DLD1 (cell line): ENCODE measurements at regions not wholly inside any gene's neighbourhood (a gene's known extent, or its start where the extent isn't known, plus 50 kb on each side); places are given as distances from the start of the nearest gene placed in this dataset.
"Not testable (repeated sequence)": the region's sequence is repeated elsewhere in the genome, so short reads cannot be mapped to it uniquely, and the experiment has no call there.

ENCODE experiments used
- in situ Hi-C: cut with HindIII; loops from 2 replicates; pipeline ENCODE4 v1.10.0; 2017; ENCODE audit warnings: low sequenced_read_pairs

DNA sequence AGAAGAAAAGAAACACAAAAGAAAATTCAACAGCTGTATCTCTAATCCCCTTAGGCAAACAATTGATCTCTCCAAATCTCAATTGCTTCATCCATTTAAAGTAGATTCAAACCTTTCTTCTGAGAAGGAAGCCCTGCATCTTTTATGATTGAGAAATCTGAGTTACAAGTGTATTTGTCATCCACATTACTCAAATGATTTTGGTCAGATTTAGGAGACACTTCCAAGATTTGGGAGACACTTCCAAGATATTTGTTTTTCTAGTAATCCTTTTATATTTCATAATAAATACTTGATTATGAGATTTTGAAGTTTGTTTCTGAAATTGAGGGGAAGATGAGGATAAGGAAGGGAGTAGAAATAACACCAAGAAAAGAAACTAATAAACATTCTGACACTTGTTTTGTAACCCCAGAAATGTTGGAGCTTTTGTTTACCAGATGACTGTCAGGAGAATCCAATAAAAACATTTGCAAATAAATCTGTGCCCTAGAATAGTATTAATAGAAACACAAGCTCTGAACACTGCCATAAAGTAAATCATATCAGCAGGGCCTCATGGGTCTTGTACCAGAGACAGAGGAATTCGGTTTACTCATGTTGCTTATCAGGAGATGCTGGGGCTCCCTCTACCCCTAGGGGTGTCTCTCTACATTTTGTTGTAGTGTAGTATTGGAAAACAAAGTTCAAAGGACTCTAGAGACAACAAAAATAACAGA lies 314.3 kb upstream of the NT5E start:
- in situ Hi-C loops: no loop called here

DNA sequence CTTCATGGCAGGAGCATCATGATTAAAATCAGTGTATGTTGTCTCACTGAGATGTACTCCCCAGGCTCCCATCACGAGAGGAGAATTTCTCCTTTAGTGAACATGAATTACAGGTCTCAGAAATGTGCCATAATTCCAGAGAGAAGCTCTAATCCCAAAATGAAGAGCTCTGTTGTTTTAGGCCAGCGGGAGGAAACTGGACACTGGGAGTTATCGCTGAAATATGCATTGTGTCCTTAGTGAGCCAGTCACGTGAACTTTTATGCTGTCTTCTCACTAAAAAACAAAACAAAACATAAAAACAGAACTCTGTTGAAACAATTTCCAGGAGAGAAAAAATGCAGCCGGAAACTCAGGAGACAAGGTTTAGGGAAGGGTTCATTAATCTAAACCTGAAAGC lies 315.7 kb upstream of the NT5E start:
- in situ Hi-C loops: no loop called here

DNA sequence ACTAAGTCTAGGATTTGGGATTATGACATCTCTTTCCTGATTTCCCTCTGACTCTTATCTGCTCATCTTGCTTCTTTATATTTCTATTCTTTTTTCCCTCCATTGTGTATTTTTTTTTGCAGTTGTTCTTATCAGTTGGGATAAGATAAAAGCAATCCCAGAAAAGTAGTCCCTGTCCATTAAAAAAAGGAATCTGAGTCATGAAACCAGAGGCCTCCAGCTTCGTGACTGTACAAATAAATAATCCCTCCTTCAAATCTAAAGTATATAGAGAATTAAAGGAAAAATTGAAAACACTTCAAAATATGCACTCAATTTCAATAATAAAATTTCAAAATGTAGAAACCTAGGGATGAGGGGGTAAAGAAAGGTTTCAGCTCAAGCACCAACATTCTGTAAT lies 317.8 kb upstream of the NT5E start:
- in situ Hi-C loops: no loop called here

DNA sequence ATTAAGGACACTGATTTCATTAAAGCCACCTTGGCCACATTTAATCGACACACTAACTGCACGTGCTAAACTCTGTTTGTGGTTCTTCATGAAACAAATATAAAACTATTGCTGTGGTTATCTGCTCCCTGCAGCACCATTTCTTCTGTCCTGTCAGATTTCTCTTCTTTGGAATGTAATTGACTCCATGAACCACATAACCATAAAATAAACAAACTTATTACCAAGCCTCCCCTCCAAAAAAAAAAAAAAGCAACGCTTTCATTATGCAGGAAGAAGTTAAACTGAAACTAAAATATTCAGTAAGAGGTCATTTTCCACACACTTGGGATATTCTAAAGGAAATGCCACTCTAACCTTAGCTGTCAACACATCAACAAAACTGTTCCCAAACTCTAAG lies 319.1 kb upstream of the NT5E start:
- in situ Hi-C loops: no loop called here

DNA sequence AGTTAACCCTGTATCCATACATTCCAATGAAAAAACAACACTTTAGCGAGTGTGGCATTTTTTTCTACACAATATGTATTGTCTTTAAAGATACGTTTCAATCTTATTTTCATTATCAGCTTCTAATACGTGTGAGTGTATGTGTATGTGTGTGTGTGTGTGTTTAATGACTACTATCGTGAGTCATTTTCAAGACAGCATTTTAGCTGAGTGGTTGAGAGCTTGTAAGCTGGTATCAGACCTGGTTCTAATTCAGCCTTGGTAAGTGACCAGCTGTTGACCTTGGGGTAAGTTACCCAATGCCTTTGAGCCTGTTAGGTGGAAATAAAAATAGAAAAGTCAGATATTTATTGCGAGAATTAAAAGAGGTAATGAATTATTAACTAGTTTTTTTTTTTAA lies 320.0 kb upstream of the NT5E start:
- in situ Hi-C loops: no loop called here

- in situ Hi-C loops: no loop called here
Observed at GRCh38 chr6:85128781-85129180, 321.1 kb upstream of the NT5E start.

- in situ Hi-C loops: not testable (repeated sequence)
Observed at GRCh38 chr6:85128256-85128655, 321.6 kb upstream of the NT5E start.

DNA sequence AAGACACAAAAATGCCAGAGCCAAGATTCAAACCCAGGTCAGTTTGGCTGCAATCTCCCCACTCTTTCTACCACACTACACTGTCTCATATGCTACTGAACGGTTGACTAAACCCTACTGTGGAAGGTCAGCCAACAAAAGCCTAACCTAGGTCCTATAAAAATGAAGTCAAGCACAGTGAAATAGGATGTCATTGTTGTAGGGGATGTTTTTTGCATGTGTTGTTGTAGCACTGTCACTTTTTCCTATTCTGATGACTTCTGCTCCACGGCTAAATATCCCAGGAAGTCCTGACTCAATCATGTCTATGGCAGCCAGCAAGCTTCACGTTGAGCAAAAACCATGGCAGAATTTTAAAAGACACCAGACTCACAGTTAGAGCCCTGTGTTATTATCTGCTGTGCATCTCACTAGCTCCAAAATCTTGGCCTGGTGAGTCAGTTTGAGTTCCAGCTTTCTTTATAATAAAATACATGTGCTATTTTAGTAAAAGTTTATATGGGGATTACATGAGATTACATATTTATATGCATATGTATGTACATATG lies 322.1 kb upstream of the NT5E start:
- in situ Hi-C loops: no loop called here

DNA sequence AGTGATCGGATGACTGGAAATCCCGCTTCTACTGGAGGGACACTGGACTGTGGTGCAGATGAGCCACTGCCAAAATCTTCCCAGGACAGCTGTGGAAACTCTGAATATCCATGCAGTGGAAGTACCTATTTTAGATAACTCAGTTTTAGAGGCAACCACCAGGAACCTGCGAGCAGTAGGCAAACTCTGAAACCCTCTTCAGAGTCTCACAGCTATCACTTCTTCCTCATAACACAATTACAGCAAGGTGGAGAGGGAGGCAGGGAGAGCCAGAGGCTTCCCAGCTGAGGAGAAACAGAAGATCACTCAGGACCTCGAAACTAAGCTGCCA lies 322.8 kb upstream of the NT5E start:
- in situ Hi-C loops: no loop called here

DNA sequence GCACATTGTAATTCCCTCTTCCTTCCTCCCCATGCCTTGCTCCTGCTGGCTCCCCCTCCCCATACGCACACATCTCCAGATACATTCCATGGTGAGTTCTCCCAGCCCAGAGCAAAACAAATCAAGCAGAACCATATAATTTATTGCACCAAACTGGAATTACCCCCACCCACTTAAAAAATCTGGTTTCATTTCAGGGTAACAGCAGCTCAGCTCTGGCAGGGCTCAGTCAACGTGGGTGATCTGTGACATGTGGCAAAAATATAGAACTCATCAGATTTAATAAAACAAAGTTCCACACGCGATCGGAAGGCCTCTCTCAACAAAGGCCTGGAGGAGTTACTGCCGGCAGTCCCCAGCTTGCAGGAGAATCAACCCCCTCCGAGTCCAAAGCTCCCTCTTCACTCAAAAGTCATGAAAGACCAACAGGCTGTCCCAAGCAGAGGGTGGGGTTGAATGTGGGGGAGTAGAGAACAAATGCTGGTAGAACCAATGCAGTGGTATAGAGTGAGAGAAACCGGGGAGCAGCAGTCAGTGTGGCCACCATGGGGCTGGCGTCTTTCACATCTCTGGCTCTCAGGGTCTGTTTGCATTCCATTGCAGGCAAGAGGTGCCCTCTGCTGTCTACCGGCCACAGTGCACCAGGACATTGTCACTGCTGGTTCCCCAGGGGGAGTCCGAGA lies 323.3 kb upstream of the NT5E start:
- in situ Hi-C loops: no loop called here

DNA sequence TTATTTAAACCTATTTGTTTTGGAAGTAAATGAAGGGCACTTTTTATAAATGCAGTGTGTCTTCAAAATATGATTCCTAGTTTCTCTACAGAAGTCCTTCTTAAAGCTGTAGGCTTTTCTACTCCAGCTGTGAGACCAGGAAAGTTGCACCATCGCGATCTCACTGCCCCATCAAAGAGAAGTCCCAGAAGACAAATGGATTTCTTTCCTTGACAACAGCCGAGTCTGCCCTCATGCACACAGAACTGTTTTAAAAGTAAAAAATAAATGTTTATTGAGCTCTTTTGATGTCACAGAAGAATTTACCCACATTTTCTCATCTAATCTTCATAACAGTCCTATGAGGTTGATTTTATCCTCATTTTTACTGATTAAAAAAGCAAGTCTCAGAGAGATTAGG lies 324.4 kb upstream of the NT5E start:
- in situ Hi-C loops: no loop called here

- in situ Hi-C loops: no loop called here
Observed at GRCh38 chr6:85124472-85125354, 325.2 kb upstream of the NT5E start.

- in situ Hi-C loops: no loop called here
Observed at GRCh38 chr6:85121158-85121557, 328.7 kb upstream of the NT5E start.

GRCh38 chr6:85118652-85119235 lies 331.1 kb upstream of the NT5E start:
- in situ Hi-C loops: no loop called here

DNA sequence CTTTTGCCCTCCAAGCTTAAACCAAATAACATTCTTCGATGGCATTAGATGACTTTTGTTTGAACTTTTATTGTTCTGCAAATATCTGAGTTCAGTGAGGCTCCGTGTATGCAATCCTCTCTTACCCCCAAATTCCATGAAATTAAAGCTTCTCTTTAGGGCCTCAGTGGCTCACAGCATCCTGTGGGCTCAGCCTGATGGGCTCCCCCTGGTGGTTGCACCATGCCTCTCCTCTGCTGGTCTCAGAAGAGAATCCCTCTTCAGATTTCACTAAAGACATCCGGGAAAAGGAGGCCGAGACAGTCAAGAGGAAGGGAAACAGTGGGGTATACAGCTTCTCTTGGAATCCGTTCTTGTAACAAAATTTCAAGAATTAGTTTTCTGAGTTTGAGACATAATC lies 331.6 kb upstream of the NT5E start:
- in situ Hi-C loops: no loop called here

DNA sequence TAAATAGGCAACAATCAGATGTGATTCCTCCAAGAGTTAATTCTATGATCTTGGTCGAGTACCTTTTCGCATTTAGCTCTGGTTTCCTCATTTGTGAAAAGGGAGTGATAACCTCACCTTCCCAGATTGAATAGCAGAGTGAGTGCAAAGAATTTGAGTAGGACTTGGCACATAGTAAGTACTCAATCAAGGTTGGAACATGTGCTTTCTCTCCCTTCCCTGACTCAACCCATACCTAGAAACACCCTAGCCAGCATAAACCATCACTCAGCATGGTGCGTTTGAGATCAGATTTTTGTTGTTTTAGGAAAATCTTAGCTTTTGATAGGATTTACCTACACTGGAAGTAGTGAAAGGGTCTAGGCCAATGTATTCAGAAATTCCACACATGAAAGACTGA lies 333.4 kb upstream of the NT5E start:
- in situ Hi-C loops: no loop called here

GRCh38 chr6:85115876-85116275 lies 334.0 kb upstream of the NT5E start:
- in situ Hi-C loops: no loop called here

GRCh38 chr6:85115376-85115775 lies 334.5 kb upstream of the NT5E start:
- in situ Hi-C loops: no loop called here

- in situ Hi-C loops: no loop called here
Observed at GRCh38 chr6:85114581-85114935, 335.3 kb upstream of the NT5E start.

- in situ Hi-C loops: no loop called here
Observed at GRCh38 chr6:85113934-85114580, 335.8 kb upstream of the NT5E start.

DNA sequence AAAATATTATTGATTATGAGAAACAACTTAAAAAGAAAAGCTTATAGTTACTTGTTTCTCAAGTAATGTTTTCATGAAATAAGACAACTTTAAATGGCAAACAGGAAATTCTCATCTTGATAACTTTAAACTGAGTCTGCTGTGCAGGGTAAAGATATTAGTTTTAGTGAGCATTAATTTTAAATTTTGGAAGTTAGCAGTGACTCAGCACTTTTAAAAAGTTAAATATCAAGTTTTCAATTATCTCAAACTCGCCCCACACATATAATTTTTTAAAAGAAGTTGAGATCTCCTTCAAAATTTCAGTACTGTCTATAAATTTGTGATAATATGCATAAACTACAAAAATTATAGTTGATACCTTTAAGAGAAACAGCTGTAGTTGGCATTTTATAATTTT lies 337.3 kb upstream of the NT5E start:
- in situ Hi-C loops: no loop called here
